KMS-11 (cell line): ENCODE measurements at regions not wholly inside any gene's neighbourhood (a gene's known extent, or its start where the extent isn't known, plus 50 kb on each side); places are given as distances from the start of the nearest gene placed in this dataset.

Source experiments
- H2AFZ ChIP-seq: fragments of 200-600 bp; sonication (generic); 2 replicates; pipeline ENCODE4 v1.6.1; 2016; ENCODE audit warnings: antibody characterized with exemption, mixed run types, low read depth
- H3K27ac ChIP-seq: fragments of 200-600 bp; sonication (generic); 2 replicates; pipeline ENCODE4 v1.6.1; 2016; ENCODE audit warnings: mild to moderate bottlenecking, mixed run types
- H3K27me3 ChIP-seq: fragments of 200-600 bp; sonication (generic); 2 replicates; pipeline ENCODE4 v1.6.1; 2017; ENCODE audit warnings: mild to moderate bottlenecking, low read depth, mixed run types, moderate library complexity; ENCODE audit not compliant: insufficient read depth
- H3K36me3 ChIP-seq: fragments of 200-600 bp; sonication (generic); 2 replicates; pipeline ENCODE4 v1.6.1; 2017; ENCODE audit warnings: mild to moderate bottlenecking, mixed run types; ENCODE audit not compliant: insufficient read depth
- H3K4me1 ChIP-seq: fragments of 200-600 bp; sonication (generic); 2 replicates; pipeline ENCODE4 v1.6.1; 2016; ENCODE audit warnings: mild to moderate bottlenecking, low read depth, mixed run types; ENCODE audit not compliant: poor library complexity, severe bottlenecking
- H3K4me2 ChIP-seq: fragments of 200-600 bp; sonication (generic); 2 replicates; pipeline ENCODE4 v1.7.0; 2016; ENCODE audit warnings: mild to moderate bottlenecking, mixed run types
- H3K4me3 ChIP-seq: fragments of 200-600 bp; sonication (generic); IDR thresholded peaks from 2 replicates; pipeline ENCODE4 v1.6.1; 2017; ENCODE audit warnings: low read depth, low read length, mixed read lengths; ENCODE audit not compliant: insufficient read depth
- H3K79me2 ChIP-seq: fragments of 200-600 bp; sonication (generic); 2 replicates; pipeline ENCODE4 v1.6.1; 2016; ENCODE audit warnings: low read depth, mixed run types; ENCODE audit not compliant: insufficient read depth
- H3K9ac ChIP-seq: fragments of 200-600 bp; sonication (generic); 2 replicates; pipeline ENCODE4 v1.6.1; 2016; ENCODE audit warnings: mild to moderate bottlenecking, mixed run types
- H4K20me1 ChIP-seq: fragments of 200-600 bp; sonication (generic); 2 replicates; pipeline ENCODE4 v1.6.1; 2016; ENCODE audit warnings: mild to moderate bottlenecking, mixed run types; ENCODE audit not compliant: insufficient read depth
- CTCF ChIP-seq: fragments of 200-600 bp; sonication (generic); conservative IDR thresholded peaks from 2 replicates; pipeline ENCODE4 v1.6.1; 2017; ENCODE audit warnings: low read depth, mild to moderate bottlenecking, antibody characterized with exemption, low read length, moderate library complexity, mixed read lengths

GRCh38 chr10:59595593-59595992 lies 114.1 kb downstream of the SLC16A9 start:
- Histone ChIP-seq H3K4me3 (no peak overlapping the region), H3K36me3 (no peaks in the 10 kb centered on the region), H4K20me1 (no peaks in the 10 kb centered on the region), H3K27ac (no peak overlapping the region), H3K4me2 (no peak overlapping the region), H3K4me1 (no peaks in the 10 kb centered on the region), H2AFZ (no peak overlapping the region), H3K79me2 (no peaks in the 10 kb centered on the region), H3K9ac (no peak overlapping the region), H3K27me3 (no peaks in the 10 kb centered on the region)
- no peak for TF ChIP-seq CTCF

DNA sequence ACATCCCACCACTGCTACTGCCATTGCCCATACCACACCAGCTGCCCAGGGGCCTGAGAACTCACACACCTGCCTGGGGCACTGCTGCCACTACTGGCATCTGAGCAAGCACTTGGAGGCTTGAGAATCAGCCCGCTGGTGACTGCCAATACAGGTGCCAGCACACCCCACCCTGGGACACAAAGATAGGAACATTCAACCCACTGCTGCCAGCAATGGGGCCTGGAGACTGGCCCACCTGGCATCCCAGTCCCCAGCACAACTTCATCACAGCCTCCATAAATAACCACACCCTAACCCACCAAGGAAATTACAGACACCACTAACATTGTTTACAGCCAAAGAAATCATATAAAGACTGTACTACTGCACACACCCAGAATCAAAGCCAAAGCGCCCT lies 115.9 kb downstream of the SLC16A9 start:
- Histone ChIP-seq H3K27me3 (no peaks in the 10 kb centered on the region), H3K4me3 (no peak overlapping the region)

GRCh38 chr10:59589796-59590195 lies 119.9 kb downstream of the SLC16A9 start:
- H3K79me2 ChIP-seq: no peaks in the 10 kb centered on the region
- no peaks in the 10 kb centered on the region for H3K27me3 ChIP-seq
- no peaks in the 10 kb centered on the region for H3K36me3 ChIP-seq
- H3K4me1 ChIP-seq: no peaks in the 10 kb centered on the region
- no peak overlapping the region for H3K9ac ChIP-seq
- no peak overlapping the region for H3K27ac ChIP-seq
- no peak for TF ChIP-seq CTCF
- H3K4me3 ChIP-seq: no peak overlapping the region
- H3K4me2 ChIP-seq: no peak overlapping the region
- H4K20me1 ChIP-seq: no peaks in the 10 kb centered on the region
- no peak overlapping the region for H2AFZ ChIP-seq

More for the DNA sequence above, 115.9 kb downstream of the SLC16A9 start:
- Histone ChIP-seq H3K4me1 (no peaks in the 10 kb centered on the region), H3K4me2 (no peak overlapping the region), H4K20me1 (no peaks in the 10 kb centered on the region), H3K79me2 (no peaks in the 10 kb centered on the region), H3K9ac (no peak overlapping the region), H3K36me3 (no peaks in the 10 kb centered on the region), H3K27ac (no peak overlapping the region), H2AFZ (no peak overlapping the region)
- no peak for TF ChIP-seq CTCF

GRCh38 chr10:59588791-59589190 lies 120.9 kb downstream of the SLC16A9 start:
- Histone ChIP-seq H3K27ac (no peak overlapping the region), H3K4me2 (no peak overlapping the region), H3K79me2 (no peaks in the 10 kb centered on the region), H4K20me1 (no peaks in the 10 kb centered on the region), H3K36me3 (no peaks in the 10 kb centered on the region), H3K27me3 (no peaks in the 10 kb centered on the region), H3K4me3 (no peak overlapping the region), H3K9ac (no peak overlapping the region), H3K4me1 (no peaks in the 10 kb centered on the region), H2AFZ (no peak overlapping the region)
- no peak for TF ChIP-seq CTCF
